Heart left ventricle (tissue), 16 donors: ENCODE measurements at regions not wholly inside any gene's neighbourhood (a gene's known extent, or its start where the extent isn't known, plus 50 kb on each side); places are given as distances from the start of the nearest gene placed in this dataset.

Experiments used
- ATAC-seq, 4 donors: fragments of 200-7000 bp; cut with Tn5 transposase; one replicate each; pipeline ENCODE4 v1.9.1; 2020 to 2022; ENCODE audit warnings: moderate library complexity in 4 of 4, mild to moderate bottlenecking in 3 of 4, moderate number of reproducible peaks in 1 of 4
- DNase-seq, 5 donors: peaks; one replicate each; pipeline ENCODE4 v3.0.0-alpha.2; 2020
- H3K27ac ChIP-seq, 12 donors: fragments of 200-600 bp; sonication (generic) in 4 of 12; one replicate each; pipeline versions ENCODE4 v1.5.0 to v1.8.0; 2016 to 2022; ENCODE audit warnings: mild to moderate bottlenecking in 2 of 12
- H3K27me3 ChIP-seq, 9 donors: fragments of 200-600 bp; sonication (generic) in 2 of 9; one replicate each; pipeline versions ENCODE4 v1.5.1 to v1.8.0; 2016 to 2022; ENCODE audit warnings: mild to moderate bottlenecking in 3 of 9
- H3K36me3 ChIP-seq, 9 donors: fragments of 200-600 bp; sonication (generic) in 2 of 9; one replicate each; pipeline versions ENCODE4 v1.5.0 to v1.8.0; 2018 to 2022; ENCODE audit warnings: mild to moderate bottlenecking in 2 of 9
- H3K4me1 ChIP-seq, 12 donors: fragments of 200-600 bp; sonication (generic) in 4 of 12; one replicate each; pipeline versions ENCODE4 v1.5.0 to v1.8.0; 2016 to 2022; ENCODE audit warnings: mild to moderate bottlenecking in 3 of 12
- H3K4me3 ChIP-seq, 12 donors: fragments of 200-600 bp; sonication (generic) in 4 of 12; one replicate each; pipeline versions ENCODE4 v1.5.0 to v1.8.0; 2017 to 2022; ENCODE audit warnings: mild to moderate bottlenecking in 9 of 12, moderate library complexity in 4 of 12
- H3K9me3 ChIP-seq, 12 donors: fragments of 200-600 bp; sonication (generic) in 4 of 12; one replicate each; pipeline versions ENCODE4 v1.5.0 to v1.8.0; 2016 to 2022; ENCODE audit warnings: mild to moderate bottlenecking in 1 of 12
- POLR2A ChIP-seq, 2 donors: fragments of 450-650 bp; IDR thresholded peaks; one replicate each; pipeline ENCODE4 v1.6.1; 2017; ENCODE audit warnings: antibody characterized with exemption in 2 of 2, mild to moderate bottlenecking in 2 of 2, moderate library complexity in 2 of 2
- WGBS, 4 donors: extraction: QIAGEN DNeasy Blood & Tissue Kit in 2 of 4; methylation state at CpG; one replicate each; pipeline versions ENCODE4 v1.1.5 to v1.1.7; 2013 to 2018; 5-methylcytosine and 5-hydroxymethylcytosine counted together
- intact Hi-C, 10 donors: fragments of 100-400 bp; cut with DNase I; formaldehyde crosslinking; loops; one replicate each; pipeline versions ENCODE4 v1.11.1 to v1.14.2; 2022
- TF ChIP-seq, protein P1 (sequence below), 12 donors: fragments of 200-600 bp; sonication (generic) in 4 of 12; IDR thresholded peaks; one replicate each; pipeline versions ENCODE4 v1.5.0 to v1.8.0; 2018 to 2022; ENCODE audit warnings: antibody characterized with exemption in 12 of 12, mild to moderate bottlenecking in 5 of 12
- donor health status: ischemic (EF 13 %, LVEDD 7.1; RV severe dilation, severe dysfunction).
- donor health status: healthy with polysubstance abuse.
- donor health status: DM: no; HTN: yes; CAD: no.
- donor health status: DM: no; HTN: no; CAD: no.
- donor health status: ischemic (EF 25% LVEDD 6.9; RV normal size, moderate dysfunction).
- donor health status: ischemic (EF 25% LVEDD 5.7; RV mildly dilated, moderate dysfunction).
- donor health status: healthy.
- donor health status: DM: yes; HTN: yes; CAD: no.
- donor health status: ischemic (EF 35%, LVEDD 5.7; RV mildly dilated, moderate dysfunction).
- donor health status: nonischemic (EF 11% LVEDD 7.7; RV severe dilation, severe dysfunction).
- donor health status: DM: yes; HTN: yes; CAD: no.
- donor health status: PGD.
- donor health status: ischemic (EF 29% LVEDD 5.4; RV normal size, mild dysfunction).
- donor health status: nonischemic (EF 23%, LVEDD 6.1; RV moderate dilation, normal function).

DNA sequence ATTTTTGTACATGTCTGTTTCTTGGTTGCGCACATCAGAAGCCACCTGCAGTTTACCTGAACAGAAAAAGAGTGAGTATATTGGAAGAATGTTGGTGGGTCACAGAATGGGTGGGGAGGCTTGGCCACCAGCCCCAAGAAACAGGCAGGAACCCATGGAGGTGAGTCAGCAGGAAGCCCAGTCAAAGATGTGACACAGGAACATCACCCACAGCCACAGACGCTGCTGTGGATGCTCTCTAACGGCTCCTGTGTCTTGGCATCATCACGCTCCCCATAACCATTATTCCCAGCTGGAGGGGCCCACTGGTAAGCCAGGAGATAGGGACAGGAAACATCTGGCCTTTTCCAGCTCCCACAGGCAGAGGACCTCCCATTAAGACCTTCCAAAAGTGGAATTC lies 94.0 kb upstream of the WSB1 start:
- Histone ChIP-seq H3K9me3 (peaks cover 0 to 5% (median 0%) of the 10 kb centered on the region in 12 donors), H3K36me3 (no peaks in the 10 kb centered on the region), H3K27ac (no peak overlapping the region), H3K4me3 (no peak overlapping the region), H3K27me3 (no peaks in the 10 kb centered on the region), H3K4me1 (no peaks in the 10 kb centered on the region)
- intact Hi-C loops, result no loop called here
- TF ChIP-seq POLR2A (IDR thresholded peaks at IDR 0.05), result no peak
- TF ChIP-seq, protein P1, sequence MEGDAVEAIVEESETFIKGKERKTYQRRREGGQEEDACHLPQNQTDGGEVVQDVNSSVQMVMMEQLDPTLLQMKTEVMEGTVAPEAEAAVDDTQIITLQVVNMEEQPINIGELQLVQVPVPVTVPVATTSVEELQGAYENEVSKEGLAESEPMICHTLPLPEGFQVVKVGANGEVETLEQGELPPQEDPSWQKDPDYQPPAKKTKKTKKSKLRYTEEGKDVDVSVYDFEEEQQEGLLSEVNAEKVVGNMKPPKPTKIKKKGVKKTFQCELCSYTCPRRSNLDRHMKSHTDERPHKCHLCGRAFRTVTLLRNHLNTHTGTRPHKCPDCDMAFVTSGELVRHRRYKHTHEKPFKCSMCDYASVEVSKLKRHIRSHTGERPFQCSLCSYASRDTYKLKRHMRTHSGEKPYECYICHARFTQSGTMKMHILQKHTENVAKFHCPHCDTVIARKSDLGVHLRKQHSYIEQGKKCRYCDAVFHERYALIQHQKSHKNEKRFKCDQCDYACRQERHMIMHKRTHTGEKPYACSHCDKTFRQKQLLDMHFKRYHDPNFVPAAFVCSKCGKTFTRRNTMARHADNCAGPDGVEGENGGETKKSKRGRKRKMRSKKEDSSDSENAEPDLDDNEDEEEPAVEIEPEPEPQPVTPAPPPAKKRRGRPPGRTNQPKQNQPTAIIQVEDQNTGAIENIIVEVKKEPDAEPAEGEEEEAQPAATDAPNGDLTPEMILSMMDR (IDR thresholded peaks at IDR 0.05), result no peak
- ATAC-seq, result no peak
- DNase-seq, result no peak
- WGBS, 4 donors, result 46 to 64% (median 49%) methylated on average over 4 of the region's 4 CpGs

DNA sequence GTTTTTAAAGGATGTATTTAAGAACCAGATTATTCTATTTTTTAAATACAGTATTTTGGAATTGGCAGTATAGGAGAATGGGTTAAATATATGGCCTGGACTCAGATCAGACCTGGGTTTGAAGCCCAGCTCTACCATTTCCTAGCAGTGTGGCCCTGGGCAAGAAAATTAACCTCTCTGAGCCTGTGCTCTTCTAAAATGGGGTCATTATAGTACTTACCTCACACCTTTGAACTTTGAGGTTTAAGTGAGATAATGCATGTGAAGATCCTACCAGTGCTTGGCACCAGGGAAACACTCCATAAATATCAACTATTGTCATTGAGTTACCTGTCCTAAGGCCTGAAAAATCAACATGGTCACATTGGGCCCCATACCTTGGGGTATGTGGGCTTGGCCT lies 93.4 kb upstream of the WSB1 start:
- DNase-seq, result no peak
- no peak for ATAC-seq
- Histone ChIP-seq H3K27ac (no peak overlapping the region), H3K4me1 (no peaks in the 10 kb centered on the region), H3K4me3 (no peak overlapping the region), H3K9me3 (peaks cover 0 to 5% (median 0%) of the 10 kb centered on the region in 12 donors), H3K36me3 (no peaks in the 10 kb centered on the region), H3K27me3 (no peaks in the 10 kb centered on the region)
- intact Hi-C loops, result no loop called here
- TF ChIP-seq, protein P1 (IDR thresholded peaks at IDR 0.05), result no peak
- no peak for TF ChIP-seq POLR2A (IDR thresholded peaks at IDR 0.05)

DNA sequence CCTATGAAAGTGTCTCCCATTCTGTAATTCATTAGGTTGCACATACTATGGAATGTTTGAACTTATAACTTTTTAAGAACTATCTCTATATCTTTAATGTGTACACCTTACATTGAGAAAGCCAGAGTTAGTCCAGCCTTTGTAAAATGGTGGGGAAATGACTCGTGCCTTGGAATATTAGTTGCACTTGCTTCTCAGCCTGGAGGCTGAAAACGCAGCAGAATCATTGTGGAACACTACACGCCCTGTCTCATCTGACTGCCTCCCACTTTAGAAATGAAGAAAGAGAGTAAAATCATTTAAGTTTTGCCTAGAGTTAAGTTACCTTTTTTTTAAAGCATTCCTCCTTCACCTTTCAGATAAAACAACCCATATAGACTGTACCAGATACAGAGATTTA lies 90.7 kb upstream of the WSB1 start:
- no peak overlapping the region for H3K27ac ChIP-seq
- H3K4me3 ChIP-seq, result no peak overlapping the region
- no peaks in the 10 kb centered on the region for H3K27me3 ChIP-seq
- 69 to 79% (median 72%) methylated on average over 3 of the region's 3 CpGs for WGBS, 4 donors
- ATAC-seq (no peak), DNase-seq (no peak)
- intact Hi-C loops, result no loop called here
- TF ChIP-seq, protein P1 (IDR thresholded peaks at IDR 0.05), result no peak
- TF ChIP-seq POLR2A (IDR thresholded peaks at IDR 0.05), result no peak
- H3K4me1 ChIP-seq, result peaks cover 0 to 9% (median 0%) of the 10 kb centered on the region in 12 donors
- H3K9me3 ChIP-seq, result peaks cover 0 to 9% (median 0%) of the 10 kb centered on the region in 12 donors
- H3K36me3 ChIP-seq, result no peaks in the 10 kb centered on the region

DNA sequence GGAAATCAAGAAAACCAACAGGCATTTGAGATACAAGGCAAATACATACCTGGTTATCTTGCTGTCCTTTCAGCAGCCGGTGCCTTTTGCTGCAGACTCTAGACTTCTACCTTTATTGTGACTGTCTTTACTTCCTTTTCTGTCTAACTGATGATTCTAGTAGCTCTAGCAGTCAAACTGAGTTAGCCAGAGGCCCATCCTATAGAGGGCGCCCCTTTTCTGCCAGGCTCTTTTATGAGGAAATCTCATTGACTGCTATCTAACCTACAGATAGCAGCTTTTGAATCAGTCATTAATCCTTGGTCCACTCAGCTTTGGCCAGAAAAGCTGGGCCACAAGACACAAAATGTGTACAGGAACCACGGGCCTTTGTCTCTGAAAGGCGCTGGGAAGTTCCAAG lies 87.5 kb upstream of the WSB1 start:
- TF ChIP-seq POLR2A (IDR thresholded peaks at IDR 0.05), result no peak
- TF ChIP-seq, protein P1 (IDR thresholded peaks at IDR 0.05), result no peak
- intact Hi-C loops, result no loop called here
- Histone ChIP-seq H3K4me1 (peaks cover 0 to 9% (median 0%) of the 10 kb centered on the region in 12 donors), H3K27ac (no peak overlapping the region), H3K36me3 (no peaks in the 10 kb centered on the region), H3K27me3 (no peaks in the 10 kb centered on the region), H3K4me3 (no peak overlapping the region), H3K9me3 (peaks cover 0 to 7% (median 0%) of the 10 kb centered on the region in 12 donors)
- no peak for DNase-seq
- WGBS, 4 donors, result 35 to 49% (median 46%) methylated on average over 4 of the region's 4 CpGs
- no peak for ATAC-seq
